SW480 (cell line): ENCODE measurements at regions not wholly inside any gene's neighbourhood (a gene's known extent, or its start where the extent isn't known, plus 50 kb on each side); places are given as distances from the start of the nearest gene placed in this dataset.
"Not testable (repeated sequence)": the region's sequence is repeated elsewhere in the genome, so short reads cannot be mapped to it uniquely, and the experiment has no call there.

Experiments used
- DNase-seq: peaks from one replicate; pipeline ENCODE4 v3.0.0-alpha.2; 2016; ENCODE audit warnings: low spot score

DNA sequence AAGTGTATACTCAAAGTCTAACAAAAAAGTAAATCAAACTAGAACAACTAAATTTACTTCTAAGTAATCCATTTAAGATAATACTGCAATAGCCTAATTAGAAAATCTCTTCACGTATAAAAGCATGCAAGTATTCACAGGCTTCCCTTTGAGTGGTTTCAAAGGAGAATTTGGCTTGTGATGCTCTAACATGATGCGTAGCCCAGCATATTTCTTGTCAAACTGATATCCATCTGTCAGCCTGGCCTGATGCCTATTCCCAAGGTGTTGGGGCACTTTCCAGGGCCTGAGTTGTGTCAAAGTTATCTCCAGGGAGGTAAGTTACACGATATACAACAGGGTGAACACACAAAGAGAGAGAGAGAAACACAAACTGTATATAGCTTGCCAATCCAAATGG is 287.0 kb upstream of the MAGEB18 start:
- DNase-seq, result no peak

DNA sequence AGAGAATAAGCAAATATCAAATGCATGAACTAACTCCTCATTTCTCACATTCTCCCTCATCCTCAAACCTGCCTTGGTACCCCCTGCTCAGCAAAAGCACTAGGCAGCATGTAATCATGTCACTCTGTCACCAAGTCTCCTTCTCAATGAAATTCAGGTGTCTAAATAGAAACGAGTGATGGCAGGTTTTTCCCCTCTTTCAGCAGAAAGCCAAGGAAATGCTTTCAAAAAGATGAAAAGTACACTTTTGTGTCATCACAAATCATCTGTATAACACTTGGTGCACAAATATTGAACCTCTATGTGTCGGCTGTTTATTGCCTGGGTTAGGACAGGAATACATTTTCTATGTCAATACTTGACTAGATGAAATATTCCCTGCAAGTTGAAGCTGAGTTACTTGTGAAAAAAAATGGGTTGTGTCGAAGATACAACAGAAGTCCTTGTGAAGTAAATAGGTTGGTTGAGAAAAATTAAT is 285.1 kb upstream of the MAGEB18 start:
- no peak for DNase-seq

DNA sequence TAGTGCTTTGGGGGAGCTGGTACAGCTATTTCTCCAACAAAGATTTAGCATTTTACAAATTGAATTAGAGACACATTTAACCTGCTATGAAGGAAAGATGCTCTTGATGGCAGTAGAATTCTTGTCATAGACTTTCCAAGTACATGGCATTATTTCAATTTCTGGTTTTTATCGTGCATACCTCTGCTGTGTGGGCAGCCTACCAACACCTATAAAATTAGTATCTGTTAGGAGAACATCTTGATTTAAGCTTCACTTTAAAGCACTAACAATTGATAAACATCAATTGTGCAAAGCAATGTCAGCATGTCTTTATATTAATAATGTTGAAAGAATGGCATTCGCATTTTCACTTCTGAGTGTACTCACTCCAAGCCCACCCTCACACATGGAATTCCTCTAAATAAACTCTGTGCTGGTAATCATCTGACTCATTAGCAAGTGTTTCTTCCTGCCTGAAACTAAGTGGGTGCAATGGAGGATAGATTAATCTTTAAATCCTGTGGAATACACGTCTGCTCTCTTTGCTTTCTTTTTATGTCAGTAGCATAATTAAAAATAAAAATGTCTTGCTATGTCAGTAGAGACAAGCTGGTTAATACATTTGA is 279.8 kb upstream of the MAGEB18 start:
- no peak for DNase-seq

DNA sequence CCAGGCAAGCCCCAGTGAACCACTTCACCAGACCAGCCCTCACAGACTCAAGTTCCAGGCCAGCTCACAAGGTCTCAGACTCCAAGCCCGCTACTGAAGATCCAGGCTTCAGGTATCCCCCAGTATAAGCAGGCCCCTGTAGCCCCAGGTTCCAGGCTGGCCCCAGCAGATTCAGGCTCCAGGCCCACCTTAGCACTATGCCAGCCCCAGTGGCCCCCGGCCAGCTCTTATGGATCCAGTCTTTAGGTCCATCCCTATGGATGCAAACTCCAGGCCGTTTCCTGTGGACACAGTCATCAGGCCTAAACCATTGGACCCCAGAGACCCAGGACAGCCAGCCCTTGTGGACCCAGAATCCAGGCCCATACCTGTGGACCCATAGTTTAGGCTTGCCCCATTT is 277.8 kb upstream of the MAGEB18 start:
- DNase-seq, result no peak

DNA sequence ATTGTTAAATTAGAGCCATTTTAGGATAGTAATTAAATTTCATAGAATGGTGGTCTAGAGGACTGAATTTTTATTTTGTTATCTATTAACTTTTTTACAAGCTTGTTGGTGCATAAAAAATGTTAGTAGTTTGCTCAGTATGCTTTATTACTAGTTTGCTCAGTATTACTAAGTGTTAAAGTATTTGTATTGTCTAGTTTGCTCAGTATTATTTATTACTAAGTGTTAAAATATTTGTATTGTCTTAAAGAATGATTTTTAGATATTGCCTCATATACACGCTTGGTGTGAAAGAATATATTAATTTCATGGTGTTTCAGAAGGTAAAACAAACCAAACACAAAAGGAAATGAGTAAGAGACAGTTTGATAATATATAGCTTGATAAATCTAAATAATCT is 268.4 kb upstream of the MAGEB18 start:
- DNase-seq, result no peak

DNA sequence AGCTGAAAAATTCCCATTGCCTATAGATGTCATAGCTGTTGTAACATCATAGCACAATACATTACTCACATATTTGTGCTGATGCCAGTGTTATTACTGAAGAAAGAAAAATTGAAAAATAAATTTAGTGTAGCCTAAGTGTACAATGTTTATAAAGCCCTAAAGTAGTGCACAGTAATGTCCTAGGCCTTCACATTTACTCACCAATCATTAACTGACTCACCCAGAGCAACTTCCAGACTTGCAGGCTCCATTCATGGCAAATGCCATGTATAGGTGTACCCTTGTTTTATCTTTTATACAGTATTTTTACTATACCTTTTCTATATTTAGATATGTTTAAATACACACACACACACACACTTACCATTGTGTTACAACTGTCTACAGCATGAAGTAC is 265.4 kb upstream of the MAGEB18 start:
- DNase-seq, result no peak

DNA sequence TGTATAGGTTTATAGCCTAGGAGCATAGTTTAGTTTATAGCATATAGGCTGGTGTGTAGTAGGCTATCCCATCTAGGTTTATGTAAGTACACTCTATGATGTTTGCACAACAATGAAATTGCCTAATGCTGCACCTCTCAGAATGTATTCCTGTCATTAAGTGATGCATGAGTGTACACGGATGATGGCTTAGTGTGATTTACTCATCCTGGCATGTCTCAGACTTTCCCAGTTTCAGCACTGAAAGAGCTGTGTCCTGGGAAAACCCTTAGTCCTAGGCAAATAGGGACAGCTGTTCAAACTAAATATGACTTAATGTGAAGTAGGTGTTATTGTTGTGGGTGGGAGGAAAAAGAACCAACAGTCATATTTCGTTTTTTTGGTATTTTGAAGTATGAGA is 264.9 kb upstream of the MAGEB18 start:
- no peak for DNase-seq

DNA sequence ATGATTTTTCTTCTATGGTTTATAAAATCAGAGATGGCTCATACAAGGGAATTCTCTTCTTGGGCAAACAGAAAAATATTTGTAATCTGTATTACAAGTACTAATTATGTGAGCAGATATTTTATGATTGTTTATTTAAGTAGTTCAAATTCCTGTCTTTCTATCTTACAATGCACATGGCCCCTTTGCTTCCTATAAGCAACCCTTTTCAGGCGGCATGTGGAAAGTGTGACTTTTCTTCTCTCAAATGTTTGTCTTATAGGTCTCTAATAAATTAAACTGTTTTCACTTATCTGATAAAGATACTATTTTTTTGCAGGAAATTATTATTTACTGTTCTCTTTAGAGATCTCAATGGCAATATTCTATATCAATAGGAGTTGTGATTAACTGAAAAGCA is 259.3 kb upstream of the MAGEB18 start:
- no peak for DNase-seq

DNA sequence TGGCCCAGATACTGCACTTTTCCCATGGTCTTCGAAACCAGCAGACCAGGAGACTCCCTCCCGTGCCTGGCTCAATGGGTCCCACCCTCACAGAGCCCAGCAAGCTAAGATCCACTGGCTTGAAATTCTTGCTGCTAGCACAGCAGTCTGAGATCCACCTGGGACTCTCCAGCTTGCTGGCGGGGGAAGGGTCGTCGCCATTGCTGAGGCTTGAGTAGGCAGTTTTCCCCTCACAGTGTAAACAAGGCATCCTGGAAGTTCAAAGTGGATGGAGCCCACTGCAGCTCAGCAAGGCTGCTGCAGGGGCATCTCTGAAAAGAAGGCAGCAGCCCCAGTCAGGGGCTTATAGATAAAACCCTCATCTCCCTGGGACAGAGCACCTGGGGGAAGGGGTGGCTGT is 255.6 kb upstream of the MAGEB18 start:
- DNase-seq, result not testable (repeated sequence)

DNA sequence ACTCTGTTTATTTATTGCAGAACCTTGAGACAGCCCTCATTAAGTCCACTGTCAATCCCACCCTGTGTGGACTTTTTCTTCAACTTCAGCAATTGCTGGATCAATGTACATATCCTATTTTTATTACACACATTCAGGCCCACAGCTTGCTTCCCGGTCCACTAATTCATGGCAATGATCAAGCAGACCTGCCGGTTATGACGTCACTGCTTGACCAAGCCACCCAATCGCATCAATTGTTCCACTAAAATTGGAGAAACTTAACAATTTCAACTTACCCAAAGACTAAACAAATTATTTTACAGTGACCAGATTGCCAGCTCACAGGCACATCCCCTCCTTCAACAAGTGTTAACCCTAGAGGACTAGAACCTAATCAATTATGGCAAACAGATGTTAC is 240.4 kb upstream of the MAGEB18 start:
- DNase-seq, result no peak

DNA sequence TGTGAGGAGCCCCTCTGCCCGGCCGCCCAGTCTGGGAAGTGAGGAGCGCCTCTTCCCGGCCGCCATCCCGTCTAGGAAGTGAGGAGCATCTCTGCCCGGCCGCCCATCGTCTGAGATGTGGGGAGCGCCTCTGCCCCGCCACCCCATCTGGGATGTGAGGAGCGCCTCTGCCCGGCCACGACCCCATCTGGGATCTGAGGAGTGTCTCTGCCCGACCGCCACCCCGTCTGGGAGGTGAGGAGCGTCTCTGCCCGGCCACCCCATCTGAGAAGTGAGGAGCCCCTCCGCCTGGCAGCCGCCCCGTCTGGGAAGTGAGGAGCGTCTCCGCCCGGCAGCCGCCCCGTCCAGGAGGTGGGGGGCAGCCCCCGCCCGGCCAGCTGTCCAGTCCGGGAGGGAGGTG is 232.4 kb upstream of the MAGEB18 start:
- DNase-seq, result not testable (repeated sequence)

DNA sequence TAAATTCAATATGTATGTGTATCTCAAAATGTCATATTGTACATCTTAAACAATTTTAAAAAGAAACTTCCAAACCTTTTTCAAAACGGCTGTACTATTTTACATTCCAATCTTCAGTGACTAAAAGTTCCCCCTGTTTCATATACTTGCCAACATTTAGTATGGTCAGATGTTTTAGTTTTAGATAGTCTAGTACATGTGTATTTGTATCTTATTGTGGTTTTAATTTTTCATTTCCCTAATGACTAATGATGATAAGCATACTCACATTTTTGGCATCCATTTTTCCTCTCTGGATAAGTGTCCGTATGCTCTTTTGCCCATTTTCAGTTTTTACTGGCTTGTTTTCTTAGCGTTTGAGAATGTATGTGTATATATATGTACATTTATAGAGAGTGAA is 212.2 kb upstream of the MAGEB18 start:
- no peak for DNase-seq

DNA sequence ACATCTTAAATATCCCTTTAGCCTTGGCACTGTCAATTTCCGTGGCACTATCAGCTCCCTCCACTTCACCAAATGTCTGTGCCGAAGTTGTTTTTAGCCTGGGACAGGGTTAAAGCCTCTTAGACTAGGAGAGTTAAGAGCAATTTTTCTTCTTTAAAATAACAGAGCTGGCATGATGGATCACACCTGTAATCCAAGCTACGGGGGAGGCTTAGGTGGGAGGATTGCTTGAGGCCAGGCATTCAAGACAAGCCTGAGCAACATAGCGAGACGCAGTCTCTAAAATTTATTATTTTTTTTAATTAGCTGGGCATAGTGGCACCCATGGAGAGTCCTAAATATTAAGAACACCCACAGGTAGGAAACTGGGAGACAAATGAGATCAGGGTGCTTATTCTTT is 209.8 kb upstream of the MAGEB18 start:
- no peak for DNase-seq

DNA sequence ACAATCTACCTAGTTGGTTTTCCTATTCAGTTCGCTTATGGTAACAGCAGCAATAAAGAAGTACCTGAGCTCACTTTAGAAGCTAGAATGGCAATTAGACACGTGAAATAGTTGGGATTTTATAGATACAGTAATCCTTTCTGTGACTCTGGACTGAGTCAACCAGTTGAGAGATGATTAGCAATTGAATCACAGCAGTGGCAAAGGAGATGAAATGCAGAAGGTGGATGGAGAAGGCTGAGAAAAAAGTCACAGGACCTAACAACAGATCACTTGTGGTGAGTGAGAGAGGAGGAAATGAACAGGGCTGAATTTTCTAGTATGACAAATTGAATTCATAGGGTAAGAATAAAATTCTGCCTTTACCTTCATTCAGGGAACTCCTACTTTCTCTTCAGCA is 197.1 kb upstream of the MAGEB18 start:
- no peak for DNase-seq

DNA sequence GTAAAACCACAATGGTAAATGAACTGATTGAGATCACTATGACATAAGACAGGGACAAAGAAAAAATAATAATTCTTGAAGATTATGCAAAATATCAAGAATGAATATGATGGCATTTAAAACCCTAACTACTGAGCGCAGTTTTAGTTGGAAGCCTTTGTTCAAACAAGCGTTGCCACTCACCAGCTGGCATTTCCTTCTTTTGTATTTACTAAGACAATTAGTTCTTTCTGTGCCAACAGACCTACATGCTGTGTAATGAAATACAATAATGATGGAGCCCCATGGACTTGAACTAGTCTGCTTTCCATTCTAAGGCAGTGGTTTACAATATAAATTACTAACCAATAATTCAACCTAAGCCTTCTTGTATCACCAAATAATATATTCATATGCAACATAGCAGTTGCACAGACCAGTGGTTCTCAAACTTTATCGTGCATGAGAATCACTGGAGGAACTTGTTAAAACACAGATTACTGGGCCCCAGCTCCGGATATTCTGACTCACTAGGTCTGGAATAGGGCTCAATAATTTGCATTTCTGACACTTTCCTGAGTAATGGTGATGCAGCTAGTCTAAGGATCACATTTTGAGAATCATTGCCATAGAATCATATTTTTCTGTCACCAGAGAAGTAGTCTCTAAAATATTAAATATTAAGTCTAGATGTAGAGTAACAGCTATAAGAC is 196.4 kb upstream of the MAGEB18 start:
- no peak for DNase-seq

DNA sequence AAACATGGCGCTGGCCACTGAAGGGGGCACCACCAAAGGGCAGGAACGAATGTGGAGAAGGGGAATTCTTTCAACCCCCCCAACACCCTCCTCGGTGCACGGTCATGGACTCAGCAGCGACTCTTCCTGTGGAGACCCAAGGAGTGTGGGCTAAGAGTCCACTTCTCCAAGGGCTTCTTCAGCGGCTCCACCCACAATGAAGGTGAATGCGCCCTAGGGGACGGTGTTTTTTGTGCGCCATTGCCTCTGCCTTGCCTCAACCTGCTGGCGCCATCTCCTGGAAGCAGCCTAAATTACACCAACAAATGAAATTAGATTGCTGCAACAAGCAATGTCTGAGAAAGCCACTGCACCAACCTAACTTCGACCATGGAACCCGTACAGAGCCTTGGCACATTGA is 169.2 kb upstream of the MAGEB18 start:
- DNase-seq, result no peak

DNA sequence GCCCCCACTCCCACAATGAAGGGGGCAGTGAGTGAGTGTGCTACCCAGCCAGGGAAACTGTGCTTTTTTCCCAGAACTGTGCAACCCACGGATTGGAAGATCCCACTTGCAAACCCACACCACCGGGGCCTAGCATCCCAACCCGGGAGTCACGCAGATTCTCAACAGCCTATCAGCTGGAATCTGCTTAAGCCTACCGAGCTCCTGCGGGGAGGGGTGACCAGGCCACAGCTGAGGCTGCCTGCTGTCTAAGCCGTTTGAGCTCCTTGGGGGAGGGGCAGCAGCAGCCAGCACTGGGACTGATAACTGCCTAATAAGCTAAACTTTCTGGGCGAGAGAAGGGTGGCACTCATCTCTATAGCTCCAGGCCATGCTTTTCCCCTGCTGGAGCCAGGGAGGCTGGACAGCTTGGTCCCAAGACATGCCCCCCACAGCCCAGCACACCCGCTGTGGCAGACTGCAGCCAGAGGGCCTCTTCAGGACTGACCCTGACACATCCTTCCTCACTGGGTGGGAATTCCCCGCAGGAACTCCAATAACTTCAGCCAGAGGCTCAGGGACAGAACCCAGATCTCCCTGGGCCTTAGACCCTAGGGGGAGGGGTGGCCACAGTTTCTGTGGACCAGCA is 161.3 kb upstream of the MAGEB18 start:
- DNase-seq, result no peak

DNA sequence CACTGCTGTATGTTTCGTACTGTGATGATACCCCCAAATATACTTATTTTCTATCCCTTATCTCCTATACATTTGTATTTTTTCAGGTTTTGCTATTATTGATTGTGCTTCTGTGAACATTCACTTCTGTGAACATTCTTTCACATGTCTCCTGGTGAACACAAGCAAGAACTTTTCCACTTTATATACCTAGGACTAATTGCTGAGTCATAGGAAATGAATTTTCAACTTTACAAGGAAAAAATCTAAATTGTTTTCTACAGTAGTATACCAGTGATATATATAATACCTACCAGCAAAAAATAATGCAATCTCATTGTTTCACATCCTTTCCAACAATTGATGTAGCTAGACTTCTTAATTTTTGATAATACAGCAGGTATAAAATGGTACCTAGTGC is 139.5 kb upstream of the MAGEB18 start:
- no peak for DNase-seq

DNA sequence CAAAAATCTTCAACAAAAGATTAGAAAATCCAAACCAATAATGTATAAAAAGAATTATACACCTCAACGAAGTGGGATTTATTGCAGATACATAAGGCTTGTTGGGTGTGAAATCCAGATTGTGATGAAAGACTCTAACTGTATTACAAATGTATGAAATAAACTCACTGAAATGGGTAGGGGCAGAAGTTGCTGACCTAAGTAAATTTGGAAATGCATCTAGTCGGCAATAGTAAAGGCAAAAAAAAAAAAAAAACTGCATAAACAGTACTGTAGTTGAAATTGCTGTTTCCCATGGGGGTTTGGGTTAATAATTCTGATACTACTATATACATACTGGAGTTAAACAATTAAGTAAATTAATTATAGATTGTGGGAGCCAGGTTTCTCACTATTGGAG is 130.7 kb upstream of the MAGEB18 start:
- DNase-seq, result no peak

DNA sequence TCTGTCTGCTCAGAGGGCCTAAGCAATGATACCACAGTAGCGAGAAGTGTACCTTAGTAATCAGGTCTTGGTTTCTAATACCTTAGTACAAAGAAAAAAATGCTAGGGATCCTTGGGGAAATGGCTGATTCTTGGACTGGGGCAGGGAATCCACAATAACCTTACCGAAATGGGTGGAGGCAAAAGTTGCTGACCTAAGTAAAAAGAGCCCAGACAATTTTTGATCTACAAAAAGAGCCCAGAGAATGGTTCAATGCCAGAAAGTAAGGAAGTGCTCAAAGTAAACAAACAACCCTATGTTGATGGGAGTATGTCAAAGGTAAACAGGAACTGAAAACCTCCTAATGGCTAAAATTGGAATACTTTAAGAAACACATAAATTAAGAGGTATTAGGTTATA is 130.1 kb upstream of the MAGEB18 start:
- DNase-seq, result no peak

DNA sequence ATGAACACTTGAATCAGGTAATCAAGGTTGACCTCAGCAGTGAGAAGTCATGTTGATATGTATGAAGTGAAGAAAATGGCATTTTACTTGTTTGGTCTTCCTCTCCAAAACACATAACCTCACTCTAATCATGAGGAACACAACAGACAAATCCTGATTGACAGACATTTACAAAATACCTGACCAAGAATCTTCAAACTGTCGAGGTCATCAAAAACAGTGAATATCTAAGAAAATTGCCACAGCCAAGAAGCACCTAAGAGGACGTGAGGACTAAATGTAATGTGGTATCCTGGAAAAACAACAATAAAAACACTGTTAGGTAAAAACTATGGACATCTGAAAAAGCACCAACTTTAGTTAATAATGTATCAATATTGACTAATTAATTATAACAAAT is 129.5 kb upstream of the MAGEB18 start:
- no peak for DNase-seq

DNA sequence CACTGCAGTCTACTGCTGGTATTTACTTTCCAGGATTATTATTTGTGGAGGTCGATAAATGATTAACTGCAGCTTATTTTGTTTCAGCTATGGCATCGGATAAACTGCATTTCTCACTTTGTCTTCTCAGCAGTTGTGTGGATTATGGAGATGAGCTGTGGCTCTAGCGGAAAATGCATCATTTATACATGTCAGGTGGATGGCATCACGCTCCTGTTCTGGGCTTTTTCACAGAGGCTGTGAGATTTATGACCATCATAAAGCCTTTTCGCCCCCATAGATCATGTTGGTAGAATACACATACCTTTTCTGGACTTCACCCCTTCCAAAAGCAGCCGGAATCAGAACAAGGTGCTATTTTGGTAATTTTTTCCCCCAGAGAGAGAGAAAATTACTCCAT is 118.8 kb upstream of the MAGEB18 start:
- no peak for DNase-seq

DNA sequence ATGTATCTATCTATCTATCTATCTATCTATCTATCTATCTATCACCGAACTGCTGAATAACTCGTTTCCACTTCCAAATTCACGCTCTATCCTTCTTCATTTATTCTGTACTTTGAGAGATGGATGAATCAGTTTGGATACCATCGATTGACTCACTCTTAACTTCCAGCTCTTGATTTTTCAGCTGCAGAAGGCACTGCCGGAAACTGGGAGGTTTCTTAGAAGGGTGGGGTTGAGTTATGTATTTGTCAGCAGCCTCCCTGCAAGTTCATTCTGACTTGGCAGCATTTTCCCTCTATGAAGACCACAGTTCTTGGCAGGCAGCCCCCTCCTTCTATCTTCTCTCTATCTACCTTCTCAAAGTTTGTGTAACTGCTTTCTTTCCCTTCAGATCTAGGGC is 112.0 kb upstream of the MAGEB18 start:
- DNase-seq, result no peak
